Coronary artery (tissue), 2 donors: ENCODE measurements at regions not wholly inside any gene's neighbourhood (a gene's known extent, or its start where the extent isn't known, plus 50 kb on each side); places are given as distances from the start of the nearest gene placed in this dataset.
"Not testable (repeated sequence)": the region's sequence is repeated elsewhere in the genome, so short reads cannot be mapped to it uniquely, and the experiment has no call there.

Source experiments
- DNase-seq: peaks from one replicate; pipeline ENCODE4 v3.0.0-alpha.2; 2017; ENCODE audit warnings: low spot score
- H3K27ac ChIP-seq, 2 donors: fragments of 200-600 bp; sonication (generic); one replicate each; pipeline ENCODE4 v1.5.1; 2016 to 2019
- H3K4me3 ChIP-seq: fragments of 200-600 bp; sonication (generic); 2 replicates; pipeline ENCODE4 v1.5.1; 2016; ENCODE audit warnings: mild to moderate bottlenecking, moderate library complexity
- CTCF ChIP-seq: fragments of 200-600 bp; sonication (generic); IDR thresholded peaks from one replicate; pipeline ENCODE4 v1.5.1; 2019; ENCODE audit warnings: antibody characterized with exemption

DNA sequence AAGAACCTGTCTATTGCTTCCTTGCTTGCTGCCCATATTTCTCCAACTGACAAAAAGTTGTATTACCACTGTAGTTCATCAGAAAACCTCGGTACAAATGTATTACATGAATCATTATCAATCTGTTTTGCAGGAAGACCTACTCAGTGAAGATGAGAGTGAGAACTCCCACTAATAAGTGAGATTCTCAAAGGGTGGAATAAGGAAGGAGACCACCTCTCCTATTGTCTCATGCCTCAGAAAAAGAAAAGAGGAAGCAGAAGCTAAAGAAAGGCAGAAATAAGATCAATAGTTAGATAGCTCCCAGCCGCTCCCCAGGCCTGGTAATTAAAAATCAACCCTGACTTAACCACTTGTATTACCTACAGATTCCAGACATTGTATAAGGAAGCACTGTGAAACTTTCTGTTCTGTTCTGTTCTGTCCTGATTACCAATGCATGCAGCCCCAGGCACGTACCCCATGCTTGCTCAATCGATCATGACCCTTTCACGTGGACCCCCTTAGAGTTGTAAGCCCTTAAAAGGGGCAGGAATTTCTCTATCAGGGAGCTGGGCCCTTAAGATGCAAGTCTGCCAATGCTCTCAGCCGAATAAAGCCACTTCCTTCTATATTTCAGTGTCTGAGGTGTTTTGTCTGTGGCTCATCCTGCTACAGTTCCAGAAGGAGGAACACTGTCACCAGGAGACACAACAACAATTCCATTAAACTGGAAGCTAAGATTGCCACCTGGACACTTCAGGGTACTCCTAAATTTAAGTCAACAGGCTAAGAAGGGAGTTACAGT, 152.5 kb upstream of the COX7C start:
- no peak for DNase-seq
- H3K4me3 ChIP-seq, result no peak overlapping the region
- no peak for TF ChIP-seq CTCF
- H3K27ac ChIP-seq, result no peak overlapping the region

DNA sequence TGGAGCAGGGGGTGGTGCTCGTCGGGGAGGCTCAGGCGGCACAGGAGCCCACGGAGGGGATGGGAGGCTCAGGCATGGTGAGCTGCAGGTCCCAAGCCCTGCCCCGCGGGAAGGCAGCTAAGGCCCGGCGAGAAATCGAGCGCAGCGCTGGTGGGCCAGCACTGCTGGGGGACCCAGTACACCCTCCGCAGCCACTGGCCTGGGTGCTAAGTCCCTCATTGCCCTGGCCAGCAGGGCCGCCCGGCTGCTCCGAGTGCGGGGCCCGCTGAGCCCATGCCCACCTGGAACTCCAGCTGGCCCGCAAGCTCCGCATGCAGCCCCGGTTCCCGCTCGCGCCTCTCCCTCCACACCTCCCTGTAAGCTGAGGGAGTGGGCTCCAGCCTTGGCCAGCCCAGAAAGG, 151.0 kb upstream of the COX7C start:
- H3K4me3 ChIP-seq, H3K27ac ChIP-seq, DNase-seq: not testable (repeated sequence)

- no peak overlapping the region for H3K27ac ChIP-seq
- H3K4me3 ChIP-seq, result no peak overlapping the region
- TF ChIP-seq CTCF, result no peak
- DNase-seq, result no peak
Observed at GRCh38 chr5:86482008-86482407, 135.7 kb upstream of the COX7C start.

DNA sequence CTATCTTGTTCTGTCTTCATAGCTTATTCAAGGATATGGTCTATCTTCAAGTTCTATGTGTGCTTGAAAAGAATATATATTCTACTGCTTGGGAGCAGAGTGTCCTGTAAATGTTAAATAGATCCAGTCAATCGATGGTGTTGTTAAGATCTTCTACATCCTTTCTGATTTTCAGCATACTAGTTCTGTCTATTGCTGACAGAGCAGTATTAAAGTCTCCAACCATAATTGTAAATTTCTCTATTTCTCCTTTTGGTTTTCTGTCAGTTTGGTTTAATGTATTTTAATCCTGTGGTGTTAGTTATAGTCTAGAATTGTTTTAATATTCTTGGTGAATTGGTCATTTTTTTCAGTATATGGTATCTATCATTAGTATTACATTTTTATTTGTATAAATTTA, 124.0 kb upstream of the COX7C start:
- Histone ChIP-seq H3K4me3 (no peak overlapping the region), H3K27ac (no peak overlapping the region)
- no peak for TF ChIP-seq CTCF
- no peak for DNase-seq

GRCh38 chr5:86500947-86501346, 116.8 kb upstream of the COX7C start:
- H3K27ac ChIP-seq, result no peak overlapping the region
- no peak overlapping the region for H3K4me3 ChIP-seq
- TF ChIP-seq CTCF, result no peak
- DNase-seq, result no peak

GRCh38 chr5:86507574-86507973, 110.2 kb upstream of the COX7C start:
- H3K4me3 ChIP-seq, result no peak overlapping the region
- no peak for TF ChIP-seq CTCF
- no peak for DNase-seq
- H3K27ac ChIP-seq, result no peak overlapping the region

GRCh38 chr5:86510330-86510915, 107.3 kb upstream of the COX7C start:
- not testable (repeated sequence) for H3K27ac ChIP-seq, DNase-seq, H3K4me3 ChIP-seq

DNA sequence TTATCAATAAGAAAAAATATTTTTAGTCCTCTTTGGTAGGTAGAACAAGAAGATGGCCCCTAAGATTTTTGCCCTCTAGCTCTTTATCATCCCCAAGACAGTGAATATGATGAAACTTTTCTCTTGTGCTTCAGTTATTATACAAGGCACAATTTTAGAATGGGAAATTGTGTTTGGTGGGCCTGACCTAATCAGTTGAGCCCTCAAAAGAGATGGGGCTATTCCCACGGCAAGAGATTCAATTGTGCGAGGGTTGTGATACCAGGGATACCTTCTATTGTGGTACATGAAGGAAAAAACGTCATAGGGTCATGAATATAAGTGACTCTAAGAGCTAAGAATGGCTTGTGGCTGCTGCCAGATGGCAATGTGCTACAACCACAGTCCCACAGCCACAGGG, 94.0 kb upstream of the COX7C start:
- TF ChIP-seq CTCF, result no peak
- Histone ChIP-seq H3K27ac (no peak overlapping the region), H3K4me3 (no peak overlapping the region)
- DNase-seq, result no peak
